Stimulated activated CD4-positive, alpha-beta T cell treated with anti-CD3 and anti-CD28 coated beads, Interleukin-15, amount 100 ng/mL, for 48 hours (primary cell): ENCODE measurements at regions not wholly inside any gene's neighbourhood (a gene's known extent, or its start where the extent isn't known, plus 50 kb on each side); places are given as distances from the start of the nearest gene placed in this dataset.

Experiments used
- DNase-seq, 2 donors: peaks; one replicate each; pipeline ENCODE4 v3.0.0-alpha.2; 2020; ENCODE audit warnings: low read depth in 2 of 2

- peak in 1 of 2 donors; percentile 15 for DNase-seq
These were observed 51.0 kb upstream of the TFAP2A start for GRCh38 chr6:10465629-10466499.
